Kidney (tissue), 13 donors: ENCODE measurements at regions not wholly inside any gene's neighbourhood (a gene's known extent, or its start where the extent isn't known, plus 50 kb on each side); places are given as distances from the start of the nearest gene placed in this dataset.

Source experiments
- DNase-seq, 5 donors: peaks; one replicate each; pipeline ENCODE4 v3.0.0-alpha.2; 2013 to 2020
- FAIRE-seq: peaks from 2 replicates; lab custom pipeline; 2012; peaks lifted over from hg19 to GRCh38; lab: Jason Lieb, UNC
- H3K27ac ChIP-seq, 2 donors: one replicate each; pipeline ENCODE4 v1.7.0; 2013; ENCODE audit warnings: low read depth in 2 of 2, low read length in 2 of 2, inconsistent platforms in 1 of 2
- H3K27me3 ChIP-seq: one replicate; pipeline ENCODE4 v1.7.1; 2013; ENCODE audit warnings: low read length, inconsistent platforms; ENCODE audit not compliant: control insufficient read depth, insufficient read depth
- H3K36me3 ChIP-seq, 3 donors: one replicate each; pipeline versions ENCODE4 v1.7.0 to v1.7.1; 2013; ENCODE audit warnings: low read length in 3 of 3, control low read depth in 1 of 3, inconsistent platforms in 1 of 3; ENCODE audit not compliant: insufficient read depth in 3 of 3, control insufficient read depth in 2 of 3
- H3K4me1 ChIP-seq, 3 donors: one replicate each; pipeline versions ENCODE4 v1.7.0 to v1.7.1; 2013; ENCODE audit warnings: low read length in 3 of 3, inconsistent platforms in 1 of 3, low read depth in 1 of 3; ENCODE audit not compliant: control insufficient read depth in 2 of 3, insufficient read depth in 2 of 3
- H3K4me3 ChIP-seq, 3 donors: one replicate each; pipeline versions ENCODE4 v1.7.0 to v1.8.1; 2013; ENCODE audit warnings: low read length in 3 of 3, control low read depth in 1 of 3, inconsistent platforms in 1 of 3
- H3K9ac ChIP-seq, 3 donors: one replicate each; pipeline versions ENCODE4 v1.7.0 to v1.7.1; 2013; ENCODE audit warnings: low read length in 3 of 3, control low read depth in 1 of 3, inconsistent platforms in 1 of 3
- H3K9me3 ChIP-seq, 3 donors: one replicate each; pipeline versions ENCODE4 v1.7.0 to v1.7.1; 2013; ENCODE audit warnings: low read length in 3 of 3, control low read depth in 1 of 3, inconsistent platforms in 1 of 3; ENCODE audit not compliant: control insufficient read depth in 2 of 3, insufficient read depth in 1 of 3
- CTCF ChIP-seq: IDR thresholded peaks from 3 replicates; pipeline ENCODE4 v1.5.1; 2012; ENCODE audit warnings: mild to moderate bottlenecking, moderate library complexity, borderline replicate concordance; ENCODE audit not compliant: insufficient read depth; ENCODE audit errors: extremely low read depth
- intact Hi-C: fragments of 100-400 bp; cut with DNase I; formaldehyde crosslinking; loops from one replicate; pipeline ENCODE4 v1.11.1; 2022
- donor health status: control.
- donor health status: control.
- donor health status: control.
- donor health status: control.
- donor health status: control.
- donor health status: DM: yes; HTN: yes; CAD: no.
- donor health status: Normal renal cell carcinoma (clear cell type).

- H3K4me1 ChIP-seq, result no peaks in the 10 kb centered on the region
- no peak overlapping the region for H3K4me3 ChIP-seq
- H3K27me3 ChIP-seq, result no peaks in the 10 kb centered on the region
- no peaks in the 10 kb centered on the region for H3K9me3 ChIP-seq
- H3K9ac ChIP-seq, result no peak overlapping the region
- H3K36me3 ChIP-seq, result no peaks in the 10 kb centered on the region
- FAIRE-seq, result no peak
- intact Hi-C loops, result no loop called here
- DNase-seq, result no peak
- TF ChIP-seq CTCF, result no peak
- H3K27ac ChIP-seq, result no peak overlapping the region
Observed at GRCh38 chr3:110234831-110235230, 836.8 kb upstream of the NECTIN3 start.

- intact Hi-C loops, result no loop called here
- no peak for FAIRE-seq
Observed at GRCh38 chr3:110236976-110237610, 834.5 kb upstream of the NECTIN3 start.

GRCh38 chr3:110243081-110243480, 828.5 kb upstream of the NECTIN3 start:
- FAIRE-seq, result no peak
- no peak overlapping the region for H3K9ac ChIP-seq
- intact Hi-C loops, result no loop called here
- no peaks in the 10 kb centered on the region for H3K36me3 ChIP-seq
- H3K27ac ChIP-seq, result no peak overlapping the region
- no peaks in the 10 kb centered on the region for H3K9me3 ChIP-seq
- no peak for TF ChIP-seq CTCF
- no peak for DNase-seq
- H3K27me3 ChIP-seq, result no peaks in the 10 kb centered on the region
- no peak overlapping the region for H3K4me3 ChIP-seq
- no peaks in the 10 kb centered on the region for H3K4me1 ChIP-seq

More at GRCh38 chr3:110236976-110237610, 834.5 kb upstream of the NECTIN3 start:
- no peaks in the 10 kb centered on the region for H3K27me3 ChIP-seq
- H3K4me1 ChIP-seq, result no peaks in the 10 kb centered on the region
- H3K9me3 ChIP-seq, result no peaks in the 10 kb centered on the region
- no peak overlapping the region for H3K9ac ChIP-seq
- no peaks in the 10 kb centered on the region for H3K36me3 ChIP-seq
- H3K27ac ChIP-seq, result no peak overlapping the region
- TF ChIP-seq CTCF, result no peak
- no peak for DNase-seq
- H3K4me3 ChIP-seq, result no peak overlapping the region

- no peaks in the 10 kb centered on the region for H3K4me1 ChIP-seq
- H3K27ac ChIP-seq, result no peak overlapping the region
- H3K36me3 ChIP-seq, result no peaks in the 10 kb centered on the region
- intact Hi-C loops, result no loop called here
- no peak overlapping the region for H3K4me3 ChIP-seq
- TF ChIP-seq CTCF, result no peak
- H3K27me3 ChIP-seq, result no peaks in the 10 kb centered on the region
- FAIRE-seq (no peak), DNase-seq (no peak)
- H3K9ac ChIP-seq, result no peak overlapping the region
- H3K9me3 ChIP-seq, result no peaks in the 10 kb centered on the region
Observed at GRCh38 chr3:110246796-110247376, 824.7 kb upstream of the NECTIN3 start.
